Activated naive CD4-positive, alpha-beta T cell treated with anti-CD3 and anti-CD28 coated beads, Interleukin-2, amount 50 U/mL, for 72 hours (primary cell): ENCODE measurements at regions not wholly inside any gene's neighbourhood (a gene's known extent, or its start where the extent isn't known, plus 50 kb on each side); places are given as distances from the start of the nearest gene placed in this dataset.
"Not testable (repeated sequence)": the region's sequence is repeated elsewhere in the genome, so short reads cannot be mapped to it uniquely, and the experiment has no call there.

ENCODE experiments used
- ATAC-seq, 2 donors: fragments of 150-1000 bp; cut with Tn5 transposase; 2 replicates each; pipeline ENCODE4 v1.10.0; 2021; ENCODE audit warnings: mild to moderate bottlenecking in 2 of 2, moderate library complexity in 2 of 2
- DNase-seq, 2 donors: peaks; one replicate each; pipeline ENCODE4 v3.0.0; 2021 to 2022; ENCODE audit warnings: low spot score in 2 of 2
- H3K27ac Mint-ChIP-seq, 2 donors: one replicate each; pipeline ENCODE4 v1.8.0; 2022; ENCODE audit warnings: mild to moderate bottlenecking in 2 of 2, mixed read lengths in 2 of 2
- H3K36me3 Mint-ChIP-seq, 2 donors: one replicate each; pipeline ENCODE4 v1.8.0; 2022; ENCODE audit warnings: mixed read lengths in 2 of 2
- H3K9me3 Mint-ChIP-seq, 2 donors: one replicate each; pipeline ENCODE4 v1.8.0; 2022; ENCODE audit warnings: mixed read lengths in 2 of 2

- no peak for ATAC-seq
Observed at GRCh38 chrX:103428525-103428924, 52.2 kb downstream of the BEX3 start.

GRCh38 chrX:103429026-103429425 is 52.7 kb downstream of the BEX3 start:
- not testable (repeated sequence) for H3K27ac Mint-ChIP-seq, ATAC-seq, H3K9me3 Mint-ChIP-seq, DNase-seq, H3K36me3 Mint-ChIP-seq

More at GRCh38 chrX:103428525-103428924, 52.2 kb downstream of the BEX3 start:
- no peaks in the 10 kb centered on the region for H3K36me3 Mint-ChIP-seq
- DNase-seq = no peak
- H3K9me3 Mint-ChIP-seq = no peaks in the 10 kb centered on the region
- no peak overlapping the region for H3K27ac Mint-ChIP-seq

- DNase-seq = no peak
- Mint-ChIP-seq H3K27ac (no peak overlapping the region), H3K36me3 (no peaks in the 10 kb centered on the region), H3K9me3 (no peaks in the 10 kb centered on the region)
- no peak for ATAC-seq
Observed at GRCh38 chrX:103431316-103431715, 55.0 kb downstream of the BEX3 start.

GRCh38 chrX:103432841-103433240 is 56.5 kb downstream of the BEX3 start:
- DNase-seq, H3K27ac Mint-ChIP-seq, H3K9me3 Mint-ChIP-seq, H3K36me3 Mint-ChIP-seq, ATAC-seq: not testable (repeated sequence)

GRCh38 chrX:103437147-103437873 is 61.0 kb downstream of the BEX3 start:
- DNase-seq = no peak
- Mint-ChIP-seq H3K36me3 (no peaks in the 10 kb centered on the region), H3K9me3 (no peaks in the 10 kb centered on the region), H3K27ac (peak overlapping the region in 1 of 2 donors; percentile 55)
- no peak for ATAC-seq

GRCh38 chrX:103439161-103439560 is 62.8 kb downstream of the BEX3 start:
- Mint-ChIP-seq H3K36me3 (no peaks in the 10 kb centered on the region), H3K27ac (no peak overlapping the region)
- no peak for DNase-seq

GRCh38 chrX:103440621-103441020 is 64.3 kb downstream of the BEX3 start:
- no peaks in the 10 kb centered on the region for H3K36me3 Mint-ChIP-seq
- ATAC-seq (no peak), DNase-seq (no peak)
- H3K9me3 Mint-ChIP-seq = no peaks in the 10 kb centered on the region
- no peak overlapping the region for H3K27ac Mint-ChIP-seq

More at GRCh38 chrX:103439161-103439560, 62.8 kb downstream of the BEX3 start:
- H3K9me3 Mint-ChIP-seq = no peaks in the 10 kb centered on the region
- no peak for ATAC-seq

GRCh38 chrX:103441878-103442535 is 65.7 kb downstream of the BEX3 start:
- no peak overlapping the region for H3K27ac Mint-ChIP-seq
- H3K36me3 Mint-ChIP-seq = no peaks in the 10 kb centered on the region
- ATAC-seq (no peak), DNase-seq (no peak)
- H3K9me3 Mint-ChIP-seq = no peaks in the 10 kb centered on the region

- Mint-ChIP-seq H3K36me3 (no peaks in the 10 kb centered on the region), H3K27ac (no peak overlapping the region), H3K9me3 (no peaks in the 10 kb centered on the region)
- DNase-seq (no peak), ATAC-seq (no peak)
Observed at GRCh38 chrX:103442536-103442901, 66.2 kb downstream of the BEX3 start.

GRCh38 chrX:103446665-103447302 is 70.4 kb downstream of the BEX3 start:
- no peak for ATAC-seq
- H3K9me3 Mint-ChIP-seq = no peaks in the 10 kb centered on the region
- no peaks in the 10 kb centered on the region for H3K36me3 Mint-ChIP-seq
- no peak overlapping the region for H3K27ac Mint-ChIP-seq
- no peak for DNase-seq
